HEK293T (cell line): ENCODE measurements at regions not wholly inside any gene's neighbourhood (a gene's known extent, or its start where the extent isn't known, plus 50 kb on each side); places are given as distances from the start of the nearest gene placed in this dataset.

Experiments
- ELF4 ChIP-seq: fragments of 450-650 bp; IDR thresholded peaks from 2 replicates; pipeline ENCODE4 v1.6.1; 2017; ENCODE audit warnings: antibody characterized with exemption
- SUZ12 ChIP-seq: fragments of 450-650 bp; IDR thresholded peaks from 2 replicates; pipeline ENCODE4 v1.6.1; 2016; ENCODE audit warnings: mild to moderate bottlenecking

- TF ChIP-seq ELF4 (no peak), SUZ12 (no peak)
These were observed 424.0 kb upstream of the NDST4 start for GRCh38 chr4:115537387-115537786.
